NCI-H1436 treated with DMSO at 0.1 percent for 48 hours (cell line): ENCODE measurements at regions not wholly inside any gene's neighbourhood (a gene's known extent, or its start where the extent isn't known, plus 50 kb on each side); places are given as distances from the start of the nearest gene placed in this dataset.

ENCODE experiments used
- DNase-seq: peaks from one replicate; lab custom pipeline; 2025; lab: John Stamatoyannopoulos, UW

- no peak for DNase-seq
Observed at GRCh38 chr2:51103205-51103604, 71.3 kb upstream of the NRXN1 start.

DNA sequence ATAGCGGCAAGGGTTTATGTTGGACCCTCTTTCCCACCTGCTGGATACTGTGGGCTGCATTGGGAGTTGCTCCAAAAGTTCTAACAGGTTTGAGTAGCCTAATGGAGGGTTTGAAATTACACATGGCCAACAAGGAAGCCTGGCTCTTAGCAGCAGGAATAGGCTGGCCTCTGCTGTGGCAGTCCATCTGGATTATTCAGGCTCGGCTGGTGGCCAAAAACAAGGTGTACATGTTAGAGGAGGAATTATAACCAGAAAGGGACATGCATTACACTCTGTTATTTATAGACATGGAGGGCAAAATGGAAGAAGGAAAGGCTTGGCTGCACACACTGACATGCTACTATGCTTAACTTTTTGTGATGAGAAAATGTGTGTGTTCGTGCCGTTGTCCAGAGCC lies 61.1 kb upstream of the NRXN1 start:
- no peak for DNase-seq

DNA sequence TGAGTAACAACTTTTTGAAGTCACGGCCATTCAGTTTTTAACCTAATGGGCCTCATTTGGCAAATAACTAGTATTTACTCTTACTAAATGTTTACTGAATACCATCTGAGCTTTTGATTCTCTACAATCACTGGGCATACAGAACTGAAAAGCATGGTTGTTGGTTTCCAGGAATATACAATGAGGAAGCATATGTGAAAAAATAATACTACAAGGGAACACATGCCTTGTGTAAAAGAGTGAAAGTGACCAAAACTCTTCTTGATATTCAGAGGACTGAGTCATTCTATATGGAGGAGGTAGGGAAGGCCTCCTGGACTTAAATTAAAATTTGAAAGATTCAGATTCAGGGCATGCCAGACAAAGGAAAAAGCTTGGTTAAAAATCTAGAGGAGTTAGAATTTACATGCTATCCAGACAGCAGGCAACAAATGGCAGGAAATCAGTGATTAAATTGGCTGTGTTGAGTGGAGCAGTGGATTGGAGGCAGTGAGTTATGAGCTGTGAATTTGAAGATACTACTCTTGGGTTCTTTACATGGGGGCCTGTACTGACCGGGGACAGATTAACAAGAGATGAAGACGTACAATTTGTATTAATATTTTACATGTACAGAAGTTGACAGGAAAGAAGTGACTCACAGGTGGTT lies 53.6 kb upstream of the NRXN1 start:
- no peak for DNase-seq

- DNase-seq = no peak
Observed at GRCh38 chr2:51084750-51085149, 52.8 kb upstream of the NRXN1 start.
